Osteocyte (in vitro differentiated cells): ENCODE measurements at regions not wholly inside any gene's neighbourhood (a gene's known extent, or its start where the extent isn't known, plus 50 kb on each side); places are given as distances from the start of the nearest gene placed in this dataset.

ENCODE experiments used
- DNase-seq: peaks from one replicate; pipeline ENCODE4 v3.0.0; 2021; ENCODE audit warnings: mixed read lengths; ENCODE audit not compliant: unreplicated experiment; ENCODE audit errors: extremely low spot score
- H3K27ac Mint-ChIP-seq: one replicate; pipeline ENCODE4 v1.8.0; 2021; ENCODE audit warnings: mild to moderate bottlenecking, mixed read lengths; ENCODE audit not compliant: unreplicated experiment
- H3K27me3 Mint-ChIP-seq: one replicate; pipeline ENCODE4 v1.8.0; 2021; ENCODE audit warnings: mixed read lengths; ENCODE audit not compliant: unreplicated experiment
- H3K36me3 Mint-ChIP-seq: one replicate; pipeline ENCODE4 v1.8.0; 2021; ENCODE audit warnings: mixed read lengths; ENCODE audit not compliant: unreplicated experiment
- H3K4me1 Mint-ChIP-seq: one replicate; pipeline ENCODE4 v1.8.0; 2021; ENCODE audit warnings: mixed read lengths; ENCODE audit not compliant: unreplicated experiment
- H3K4me3 Mint-ChIP-seq: one replicate; pipeline ENCODE4 v1.8.0; 2021; ENCODE audit warnings: mild to moderate bottlenecking, moderate library complexity, mixed read lengths; ENCODE audit not compliant: unreplicated experiment
- H3K9me3 Mint-ChIP-seq: one replicate; pipeline ENCODE4 v1.8.0; 2021; ENCODE audit warnings: mixed read lengths; ENCODE audit not compliant: unreplicated experiment
- TF ChIP-seq, protein P1 (sequence below): fragments of 200-600 bp; sonication (generic); IDR thresholded peaks from 2 replicates; pipeline ENCODE4 v1.5.0; 2021; ENCODE audit warnings: antibody characterized with exemption, mild to moderate bottlenecking, moderate library complexity

DNA sequence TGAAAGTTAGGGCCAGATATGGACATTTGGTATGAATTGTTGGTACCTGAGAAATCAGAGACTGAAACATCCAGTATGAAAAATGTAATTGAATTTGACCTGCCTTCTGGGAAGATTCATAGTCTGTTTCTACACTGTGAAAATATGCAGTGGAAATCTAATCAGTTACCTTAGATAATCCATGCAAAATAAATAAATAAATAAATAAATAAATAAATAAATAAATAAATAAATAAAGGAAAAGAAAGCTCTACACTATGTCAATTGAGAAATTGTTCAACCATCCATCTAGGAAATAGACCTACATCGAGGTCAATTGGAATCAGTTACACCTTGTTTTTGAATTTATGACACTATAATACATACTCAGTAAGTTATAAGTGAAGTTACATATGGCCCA lies 252.3 kb downstream of the VGLL3 start:
- no peak for DNase-seq
- Mint-ChIP-seq H3K27ac (no peak overlapping the region), H3K4me1 (peaks cover 1% of the 10 kb centered on the region), H3K27me3 (peaks cover 45% of the 10 kb centered on the region), H3K36me3 (no peaks in the 10 kb centered on the region), H3K9me3 (no peaks in the 10 kb centered on the region), H3K4me3 (no peak overlapping the region)
- TF ChIP-seq, protein P1, sequence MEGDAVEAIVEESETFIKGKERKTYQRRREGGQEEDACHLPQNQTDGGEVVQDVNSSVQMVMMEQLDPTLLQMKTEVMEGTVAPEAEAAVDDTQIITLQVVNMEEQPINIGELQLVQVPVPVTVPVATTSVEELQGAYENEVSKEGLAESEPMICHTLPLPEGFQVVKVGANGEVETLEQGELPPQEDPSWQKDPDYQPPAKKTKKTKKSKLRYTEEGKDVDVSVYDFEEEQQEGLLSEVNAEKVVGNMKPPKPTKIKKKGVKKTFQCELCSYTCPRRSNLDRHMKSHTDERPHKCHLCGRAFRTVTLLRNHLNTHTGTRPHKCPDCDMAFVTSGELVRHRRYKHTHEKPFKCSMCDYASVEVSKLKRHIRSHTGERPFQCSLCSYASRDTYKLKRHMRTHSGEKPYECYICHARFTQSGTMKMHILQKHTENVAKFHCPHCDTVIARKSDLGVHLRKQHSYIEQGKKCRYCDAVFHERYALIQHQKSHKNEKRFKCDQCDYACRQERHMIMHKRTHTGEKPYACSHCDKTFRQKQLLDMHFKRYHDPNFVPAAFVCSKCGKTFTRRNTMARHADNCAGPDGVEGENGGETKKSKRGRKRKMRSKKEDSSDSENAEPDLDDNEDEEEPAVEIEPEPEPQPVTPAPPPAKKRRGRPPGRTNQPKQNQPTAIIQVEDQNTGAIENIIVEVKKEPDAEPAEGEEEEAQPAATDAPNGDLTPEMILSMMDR: no peak

- H3K36me3 Mint-ChIP-seq: no peaks in the 10 kb centered on the region
- DNase-seq: no peak
- TF ChIP-seq, protein P1: no peak
- H3K4me1 Mint-ChIP-seq: peaks cover 1% of the 10 kb centered on the region
- no peak overlapping the region for H3K4me3 Mint-ChIP-seq
- H3K27me3 Mint-ChIP-seq: peaks cover 35% of the 10 kb centered on the region
- H3K9me3 Mint-ChIP-seq: no peaks in the 10 kb centered on the region
- H3K27ac Mint-ChIP-seq: no peak overlapping the region
Observed at GRCh38 chr3:86737517-86737916, 253.4 kb downstream of the VGLL3 start.

- Mint-ChIP-seq H3K27ac (no peak overlapping the region), H3K27me3 (peaks cover 24% of the 10 kb centered on the region), H3K9me3 (no peaks in the 10 kb centered on the region), H3K4me1 (no peaks in the 10 kb centered on the region), H3K36me3 (no peaks in the 10 kb centered on the region), H3K4me3 (no peak overlapping the region)
- TF ChIP-seq, protein P1: no peak
- DNase-seq: peak; percentile 82
Observed at GRCh38 chr3:86733257-86733656, 257.7 kb downstream of the VGLL3 start.

DNA sequence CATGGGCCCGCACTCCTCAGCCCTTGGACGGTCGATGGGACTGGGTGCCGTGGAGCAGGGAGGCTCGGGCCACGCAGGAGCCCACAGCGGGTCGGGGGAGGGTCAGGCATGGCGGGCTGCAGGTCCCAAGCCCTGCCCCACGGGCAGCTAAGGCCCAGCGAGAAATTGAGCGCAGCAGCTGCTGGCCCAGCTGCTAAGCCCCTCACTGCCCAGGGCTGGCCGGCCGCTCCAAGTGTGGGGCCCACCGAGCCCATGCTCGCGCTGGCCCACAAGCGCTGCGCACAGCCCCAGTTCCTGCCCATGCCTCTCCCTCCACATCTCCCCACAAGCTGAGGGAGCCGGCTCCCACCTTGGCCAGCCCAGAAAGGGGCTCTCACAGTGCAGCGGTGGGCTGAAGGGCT lies 259.4 kb downstream of the VGLL3 start:
- Mint-ChIP-seq H3K4me3 (no peak overlapping the region), H3K36me3 (no peaks in the 10 kb centered on the region), H3K9me3 (no peaks in the 10 kb centered on the region)

DNA sequence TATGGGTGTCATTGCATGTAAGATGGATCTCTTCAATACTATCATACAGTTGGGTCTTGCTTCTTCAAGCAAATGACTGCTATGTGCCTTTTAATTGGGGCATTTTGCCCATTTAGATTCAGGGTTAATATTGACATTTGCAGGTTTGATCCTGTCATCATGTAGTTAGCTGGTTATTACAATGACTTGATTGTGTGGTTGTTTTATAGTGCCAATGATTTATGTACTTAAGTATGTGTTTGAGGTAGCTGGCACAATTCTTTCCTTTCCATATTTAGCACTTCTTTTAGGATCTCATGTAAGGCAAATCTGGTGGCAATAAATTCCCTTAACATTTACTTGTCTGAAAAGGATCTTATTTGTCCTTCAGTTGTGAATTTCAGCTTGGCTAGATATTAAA lies 267.5 kb downstream of the VGLL3 start:
- Mint-ChIP-seq H3K36me3 (no peaks in the 10 kb centered on the region), H3K4me1 (no peaks in the 10 kb centered on the region)

More for the DNA sequence above, 259.4 kb downstream of the VGLL3 start:
- TF ChIP-seq, protein P1: no peak
- no peak overlapping the region for H3K27ac Mint-ChIP-seq
- H3K4me1 Mint-ChIP-seq: no peaks in the 10 kb centered on the region
- peak; percentile 84 for DNase-seq
- peaks cover 22% of the 10 kb centered on the region for H3K27me3 Mint-ChIP-seq

More for the DNA sequence above, 267.5 kb downstream of the VGLL3 start:
- DNase-seq: no peak
- Mint-ChIP-seq H3K27me3 (peaks cover 22% of the 10 kb centered on the region), H3K9me3 (no peaks in the 10 kb centered on the region), H3K4me3 (no peak overlapping the region), H3K27ac (no peak overlapping the region)
- TF ChIP-seq, protein P1: no peak
